SK-N-SH treated with all-trans-retinoic acid at 6 μM for 48 hours (cell line): ENCODE measurements at regions not wholly inside any gene's neighbourhood (a gene's known extent, or its start where the extent isn't known, plus 50 kb on each side); places are given as distances from the start of the nearest gene placed in this dataset.

Experiments used
- ATAC-seq: fragments of 200-7000 bp; cut with Tn5 transposase; 3 replicates; pipeline ENCODE4 v1.9.1; 2020; ENCODE audit warnings: mild to moderate bottlenecking, moderate library complexity
- ARNTL ChIP-seq: fragments of 450-650 bp; formaldehyde crosslinking; IDR thresholded peaks from 2 replicates; pipeline ENCODE4 v1.5.0; 2020; ENCODE audit warnings: low read depth, mild to moderate bottlenecking, moderate library complexity, borderline replicate concordance
- BACH2 ChIP-seq: fragments of 250-450 bp; sonication (Bioruptor Pico); IDR thresholded peaks from 2 replicates; pipeline ENCODE4 v1.9.0; 2021; ENCODE audit warnings: mild to moderate bottlenecking, borderline replicate concordance
- ESRRG ChIP-seq: fragments of 250-450 bp; sonication (Bioruptor Pico); IDR thresholded peaks from 2 replicates; pipeline ENCODE4 v1.6.1; 2021; ENCODE audit warnings: mild to moderate bottlenecking
- GLIS3 ChIP-seq: fragments of 250-450 bp; sonication (Bioruptor Pico); IDR thresholded peaks from 2 replicates; pipeline ENCODE4 v1.5.0; 2020; ENCODE audit warnings: mild to moderate bottlenecking, moderate library complexity
- ISL1 ChIP-seq: fragments of 250-450 bp; sonication (Bioruptor Pico); IDR thresholded peaks from 2 replicates; pipeline ENCODE4 v2.1.2; 2022; ENCODE audit warnings: mild to moderate bottlenecking, moderate library complexity
- POU6F1 ChIP-seq: fragments of 250-450 bp; sonication (Bioruptor Pico); IDR thresholded peaks from 2 replicates; pipeline ENCODE4 v1.8.0; 2021; ENCODE audit warnings: low read depth, mild to moderate bottlenecking, moderate library complexity, borderline replicate concordance
- PPARA ChIP-seq: fragments of 250-450 bp; sonication (Bioruptor Pico); IDR thresholded peaks from 2 replicates; pipeline ENCODE4 v1.5.0; 2020; ENCODE audit warnings: mild to moderate bottlenecking, borderline replicate concordance
- RARB ChIP-seq: fragments of 250-450 bp; sonication (Bioruptor Pico); IDR thresholded peaks from 2 replicates; pipeline ENCODE4 v1.8.0; 2021; ENCODE audit warnings: mild to moderate bottlenecking, moderate library complexity
- SNAI2 ChIP-seq: fragments of 250-450 bp; sonication (Bioruptor Pico); IDR thresholded peaks from 2 replicates; pipeline ENCODE4 v1.5.0; 2020; ENCODE audit warnings: mild to moderate bottlenecking, moderate library complexity
- TOX ChIP-seq: fragments of 250-450 bp; sonication (Bioruptor Pico); IDR thresholded peaks from 2 replicates; pipeline ENCODE4 v1.8.0; 2021; ENCODE audit warnings: mild to moderate bottlenecking, moderate library complexity, borderline replicate concordance
- TSHZ2 ChIP-seq: fragments of 250-450 bp; sonication (Bioruptor Pico); IDR thresholded peaks from 2 replicates; pipeline ENCODE4 v1.5.0; 2020; ENCODE audit warnings: mild to moderate bottlenecking, moderate library complexity
- ZC3H10 ChIP-seq: fragments of 250-450 bp; sonication (Bioruptor Pico); IDR thresholded peaks from 2 replicates; pipeline ENCODE4 v1.5.1; 2021; ENCODE audit warnings: mild to moderate bottlenecking, moderate library complexity
- ZFP3 ChIP-seq: fragments of 250-450 bp; sonication (Bioruptor Pico); IDR thresholded peaks from 2 replicates; pipeline ENCODE4 v1.5.0; 2020; ENCODE audit warnings: mild to moderate bottlenecking, moderate library complexity
- ZFP30 ChIP-seq: fragments of 450-650 bp; formaldehyde crosslinking; IDR thresholded peaks from 2 replicates; pipeline ENCODE4 v1.5.0; 2022; ENCODE audit warnings: mild to moderate bottlenecking, moderate library complexity
- ZNF565 ChIP-seq: fragments of 450-650 bp; formaldehyde crosslinking; conservative IDR thresholded peaks from 2 replicates; pipeline ENCODE4 v1.5.0; 2020; ENCODE audit warnings: low read depth, mild to moderate bottlenecking, moderate library complexity
- ZNF8 ChIP-seq: fragments of 450-650 bp; formaldehyde crosslinking; IDR thresholded peaks from 2 replicates; pipeline ENCODE4 v1.5.0; 2020; ENCODE audit warnings: mild to moderate bottlenecking, moderate library complexity

- TF ChIP-seq ZC3H10 (CRISPR knock-in tag) (no peak), POU6F1 (CRISPR knock-in tag) (no peak), BACH2 (no peak), ZFP3 (CRISPR knock-in tag) (no peak), ZNF565 (no peak), PPARA (CRISPR knock-in tag) (no peak), RARB (CRISPR knock-in tag) (no peak), GLIS3 (no peak)
- ATAC-seq = peak; percentile 39; the same call in 1 of the 3 replicates
Observed at GRCh38 chr12:56839915-56840325, 76.8 kb downstream of the HSD17B6 start.

- ATAC-seq = no peak
- no peak for TF ChIP-seq RARB (CRISPR knock-in tag)
- TF ChIP-seq TOX = no peak
- no peak for TF ChIP-seq GLIS3
- TF ChIP-seq ARNTL = no peak
- TF ChIP-seq SNAI2 (CRISPR knock-in tag) = no peak
- TF ChIP-seq ZNF565 = no peak
- TF ChIP-seq ISL1 (CRISPR knock-in tag) = no peak
- TF ChIP-seq ZNF8 (CRISPR knock-in tag) = no peak
- no peak for TF ChIP-seq BACH2
- no peak for TF ChIP-seq PPARA (CRISPR knock-in tag)
- no peak for TF ChIP-seq ZFP30
- TF ChIP-seq TSHZ2 (CRISPR knock-in tag) = no peak
Observed at GRCh38 chr12:56839489-56839848, 76.3 kb downstream of the HSD17B6 start.

- no peak for TF ChIP-seq ESRRG
- TF ChIP-seq, all 23 proteins: peak for 0
- no peak for ATAC-seq
Observed at GRCh38 chr12:56838621-56839488, 75.7 kb downstream of the HSD17B6 start.
